HG03103 (cell line): ENCODE measurements at regions not wholly inside any gene's neighbourhood (a gene's known extent, or its start where the extent isn't known, plus 50 kb on each side); places are given as distances from the start of the nearest gene placed in this dataset.

Experiments
- ATAC-seq: cut with Tn5 transposase; IDR thresholded peaks from one replicate; pipeline ENCODE4 v1.9.1; 2021; ENCODE audit warnings: low read depth; ENCODE audit not compliant: unreplicated experiment

DNA sequence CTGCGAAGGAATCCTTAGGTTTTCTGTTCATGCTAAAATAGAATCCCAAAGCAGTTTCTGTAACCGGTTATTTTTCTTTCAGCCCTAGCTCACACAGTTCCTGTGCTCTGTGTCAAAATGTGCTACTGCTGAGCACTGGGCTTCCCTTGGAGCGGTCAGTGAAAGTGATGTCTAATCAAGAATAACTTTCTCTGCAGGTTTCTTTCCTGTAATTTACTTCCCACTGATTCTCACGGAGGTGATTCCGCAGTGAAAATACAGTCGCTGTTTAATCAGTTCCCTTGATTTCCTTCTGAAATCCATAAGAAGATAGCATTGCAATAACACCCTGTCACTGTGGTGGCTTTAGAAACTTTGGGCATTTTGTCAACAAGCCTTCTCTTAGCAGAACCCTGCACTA is 112.0 kb upstream of the ISL1 start:
- no peak for ATAC-seq

DNA sequence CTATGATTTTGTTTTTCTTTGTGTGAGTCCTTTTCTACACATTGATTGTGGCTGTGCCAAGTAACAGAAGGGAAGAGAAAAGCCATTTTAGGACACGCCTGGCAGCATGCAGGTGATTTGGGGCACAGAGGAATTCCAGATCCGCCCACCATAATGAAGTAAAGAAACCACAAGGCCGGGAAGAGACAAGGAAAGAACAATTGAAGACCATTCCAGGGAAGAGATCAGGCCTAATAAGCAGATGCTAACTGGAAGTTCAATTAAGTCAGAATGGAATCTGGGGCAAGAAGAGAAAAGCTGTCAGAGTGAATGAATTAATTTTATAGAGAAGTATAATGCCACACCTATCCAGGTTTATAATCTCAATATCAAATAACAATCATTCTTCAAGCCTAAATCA is 110.2 kb upstream of the ISL1 start:
- no peak for ATAC-seq

DNA sequence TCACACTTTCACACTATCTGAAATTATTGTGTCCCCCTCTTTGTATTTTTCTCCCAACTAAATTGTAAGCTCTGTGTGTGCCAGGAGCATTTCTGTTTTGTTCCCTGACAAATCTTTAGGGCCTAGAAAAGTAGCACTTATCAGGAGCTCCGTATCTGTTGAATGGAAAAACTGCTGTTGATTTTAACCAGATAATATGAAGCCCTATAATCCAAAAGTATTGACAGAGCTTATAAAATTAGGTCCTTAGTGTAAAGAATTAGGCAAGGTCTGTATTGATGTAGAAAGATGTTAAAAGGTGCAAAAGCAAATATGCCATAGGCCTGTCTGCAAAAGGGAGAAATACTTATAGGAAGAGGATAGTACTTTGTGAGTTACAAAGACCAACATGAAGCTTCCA is 109.4 kb upstream of the ISL1 start:
- ATAC-seq, result no peak

GRCh38 chr5:51275428-51275827 is 107.8 kb upstream of the ISL1 start:
- ATAC-seq, result no peak

DNA sequence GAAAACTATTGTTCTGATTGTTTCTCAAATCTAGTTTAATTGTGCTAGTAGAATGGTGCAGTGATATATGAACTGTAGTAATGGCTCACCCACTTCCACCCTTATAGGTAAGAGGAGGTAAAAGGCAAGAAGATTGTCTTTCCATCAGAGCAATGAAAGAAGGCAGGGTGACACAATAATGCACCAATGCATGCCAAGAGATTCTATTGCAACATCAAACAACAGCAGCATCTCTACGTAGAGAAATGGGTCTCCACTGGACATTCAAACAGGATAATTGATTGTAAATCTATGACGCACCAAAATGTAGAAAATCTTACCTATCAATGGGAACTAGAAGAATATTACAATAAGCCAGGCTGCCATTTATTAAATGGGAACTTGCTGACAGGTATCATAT is 107.0 kb upstream of the ISL1 start:
- ATAC-seq, result no peak

GRCh38 chr5:51278539-51278938 is 104.7 kb upstream of the ISL1 start:
- ATAC-seq, result no peak

- ATAC-seq, result no peak
Measured at GRCh38 chr5:51279983-51280706, 103.1 kb upstream of the ISL1 start.

- no peak for ATAC-seq
Measured at GRCh38 chr5:51286046-51286445, 97.2 kb upstream of the ISL1 start.

- ATAC-seq, result no peak
Measured at GRCh38 chr5:51302343-51302742, 80.9 kb upstream of the ISL1 start.

DNA sequence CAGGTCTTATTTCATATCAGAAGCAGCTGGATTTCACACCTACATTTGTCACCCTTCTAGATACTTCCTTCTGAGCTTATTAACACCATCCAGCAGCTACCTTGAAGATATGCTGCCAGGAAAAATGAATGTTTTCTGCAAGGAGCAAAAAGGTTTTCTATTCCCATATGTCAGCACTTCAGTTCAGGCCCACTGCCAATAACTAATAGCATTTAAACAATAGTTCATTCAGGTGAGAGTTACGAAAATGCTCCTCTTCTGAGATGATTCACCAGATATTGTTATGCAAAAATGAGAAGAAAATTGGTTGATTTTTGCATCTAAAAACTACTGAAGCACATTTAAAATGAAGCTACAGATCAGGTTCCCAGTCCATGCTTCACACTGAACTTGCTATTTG is 56.4 kb upstream of the ISL1 start:
- ATAC-seq, result no peak
